Cardiac fibroblast (primary cell): ENCODE measurements at regions not wholly inside any gene's neighbourhood (a gene's known extent, or its start where the extent isn't known, plus 50 kb on each side); places are given as distances from the start of the nearest gene placed in this dataset.
"Not testable (repeated sequence)": the region's sequence is repeated elsewhere in the genome, so short reads cannot be mapped to it uniquely, and the experiment has no call there.

ENCODE experiments used
- DNase-seq, 2 donors: peaks; one replicate each; pipeline versions ENCODE4 v3.0.0 to v3.0.0-alpha.2; 2010; ENCODE audit warnings: low read depth in 2 of 2
- H3K4me3 ChIP-seq, 2 donors: replicated peaks in 1 of 2; 1 replicate in 1 of 2; 2 replicates in 1 of 2; pipeline ENCODE4 v1.5.1; 2011; ENCODE audit warnings: low read depth in 2 of 2, low read length in 2 of 2, mild to moderate bottlenecking in 2 of 2, moderate library complexity in 1 of 2
- CTCF ChIP-seq: IDR thresholded peaks from one replicate; pipeline ENCODE4 v1.5.1; 2011; ENCODE audit warnings: low read depth, mild to moderate bottlenecking, low read length, inconsistent platforms

- DNase-seq: no peak
- H3K4me3 ChIP-seq: no peak overlapping the region
Measured at GRCh38 chr14:101257551-101257950, 303.7 kb upstream of the DIO3 start.

GRCh38 chr14:101259748-101260147 lies 301.5 kb upstream of the DIO3 start:
- no peak for DNase-seq
- TF ChIP-seq CTCF: no peak
- no peak overlapping the region for H3K4me3 ChIP-seq

More at GRCh38 chr14:101257551-101257950, 303.7 kb upstream of the DIO3 start:
- TF ChIP-seq CTCF: no peak

GRCh38 chr14:101266441-101266840 lies 294.9 kb upstream of the DIO3 start:
- not testable (repeated sequence) for DNase-seq, H3K4me3 ChIP-seq

- DNase-seq: no peak
- no peak overlapping the region for H3K4me3 ChIP-seq
- TF ChIP-seq CTCF: no peak
Measured at GRCh38 chr14:101273091-101273490, 288.2 kb upstream of the DIO3 start.

GRCh38 chr14:101276309-101277091 lies 284.8 kb upstream of the DIO3 start:
- no peak for TF ChIP-seq CTCF
- no peak overlapping the region for H3K4me3 ChIP-seq
- no peak for DNase-seq

GRCh38 chr14:101282418-101282817 lies 278.9 kb upstream of the DIO3 start:
- H3K4me3 ChIP-seq: no peak overlapping the region
- no peak for TF ChIP-seq CTCF

GRCh38 chr14:101284711-101285110 lies 276.6 kb upstream of the DIO3 start:
- no peak for DNase-seq
- no peak for TF ChIP-seq CTCF
- no peak overlapping the region for H3K4me3 ChIP-seq

More at GRCh38 chr14:101282418-101282817, 278.9 kb upstream of the DIO3 start:
- no peak for DNase-seq
